GM06990 (cell line): ENCODE measurements at regions not wholly inside any gene's neighbourhood (a gene's known extent, or its start where the extent isn't known, plus 50 kb on each side); places are given as distances from the start of the nearest gene placed in this dataset.

Source experiments
- DNase-seq: peaks from one replicate; pipeline ENCODE4 v3.0.0-alpha.2; 2011; ENCODE audit not compliant: insufficient read length; ENCODE audit errors: extremely low read depth
- H3K27me3 ChIP-seq: replicated peaks from 2 replicates; pipeline ENCODE4 v1.6.0; 2011; ENCODE audit warnings: low read length; ENCODE audit not compliant: control insufficient read depth, insufficient read depth
- H3K36me3 ChIP-seq: 2 replicates; pipeline ENCODE4 v1.5.1; 2011; ENCODE audit warnings: low read length; ENCODE audit not compliant: control insufficient read depth, insufficient read depth
- H3K4me3 ChIP-seq: replicated peaks from 2 replicates; pipeline ENCODE4 v1.5.1; 2011; ENCODE audit warnings: low read depth, mild to moderate bottlenecking, control low read depth, low read length
- TF ChIP-seq, protein P1 (sequence below): IDR thresholded peaks from 2 replicates; pipeline ENCODE4 v1.5.1; 2011; ENCODE audit warnings: low read length, control low read depth, mild to moderate bottlenecking, inconsistent platforms; ENCODE audit not compliant: insufficient read depth, poor library complexity, severe bottlenecking

DNA sequence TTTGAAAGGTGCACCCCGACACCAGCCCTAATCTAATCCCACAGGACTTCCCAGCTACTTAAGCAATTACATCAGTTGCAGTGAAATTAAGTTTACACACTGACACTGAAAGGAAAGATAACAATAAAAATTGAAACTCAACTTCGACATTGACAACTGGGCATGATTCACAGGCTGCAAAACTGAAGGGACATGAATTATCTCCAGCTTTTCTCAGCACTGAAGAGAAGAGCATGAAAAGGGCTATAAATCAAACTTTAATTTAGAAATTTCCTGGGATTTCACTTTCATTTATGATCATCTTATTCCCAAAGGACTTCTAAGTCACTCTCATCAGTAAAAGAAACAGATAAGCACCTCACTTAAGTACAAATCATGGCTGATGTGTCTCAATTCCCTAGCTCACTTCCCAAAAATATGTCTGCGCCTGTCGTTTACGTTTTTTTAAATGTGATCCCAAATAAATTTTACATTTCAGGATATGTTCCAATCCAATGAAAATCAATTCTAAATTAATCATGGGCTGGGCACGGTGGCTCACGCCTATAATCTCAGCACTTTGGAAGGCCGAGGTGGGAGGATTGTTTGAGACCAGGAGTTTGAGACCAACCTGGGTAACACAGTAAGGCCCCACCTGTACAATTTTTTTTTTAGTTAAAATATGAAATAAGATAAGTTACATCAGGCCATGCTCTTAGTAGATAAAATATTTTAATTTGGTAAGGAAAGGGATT is 134.4 kb upstream of the TBL1X start:
- H3K4me3 ChIP-seq, result no peak overlapping the region
- DNase-seq, result no peak
- H3K36me3 ChIP-seq, result no peaks in the 10 kb centered on the region
- no peaks in the 10 kb centered on the region for H3K27me3 ChIP-seq
- TF ChIP-seq, protein P1, sequence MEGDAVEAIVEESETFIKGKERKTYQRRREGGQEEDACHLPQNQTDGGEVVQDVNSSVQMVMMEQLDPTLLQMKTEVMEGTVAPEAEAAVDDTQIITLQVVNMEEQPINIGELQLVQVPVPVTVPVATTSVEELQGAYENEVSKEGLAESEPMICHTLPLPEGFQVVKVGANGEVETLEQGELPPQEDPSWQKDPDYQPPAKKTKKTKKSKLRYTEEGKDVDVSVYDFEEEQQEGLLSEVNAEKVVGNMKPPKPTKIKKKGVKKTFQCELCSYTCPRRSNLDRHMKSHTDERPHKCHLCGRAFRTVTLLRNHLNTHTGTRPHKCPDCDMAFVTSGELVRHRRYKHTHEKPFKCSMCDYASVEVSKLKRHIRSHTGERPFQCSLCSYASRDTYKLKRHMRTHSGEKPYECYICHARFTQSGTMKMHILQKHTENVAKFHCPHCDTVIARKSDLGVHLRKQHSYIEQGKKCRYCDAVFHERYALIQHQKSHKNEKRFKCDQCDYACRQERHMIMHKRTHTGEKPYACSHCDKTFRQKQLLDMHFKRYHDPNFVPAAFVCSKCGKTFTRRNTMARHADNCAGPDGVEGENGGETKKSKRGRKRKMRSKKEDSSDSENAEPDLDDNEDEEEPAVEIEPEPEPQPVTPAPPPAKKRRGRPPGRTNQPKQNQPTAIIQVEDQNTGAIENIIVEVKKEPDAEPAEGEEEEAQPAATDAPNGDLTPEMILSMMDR, result no peak

DNA sequence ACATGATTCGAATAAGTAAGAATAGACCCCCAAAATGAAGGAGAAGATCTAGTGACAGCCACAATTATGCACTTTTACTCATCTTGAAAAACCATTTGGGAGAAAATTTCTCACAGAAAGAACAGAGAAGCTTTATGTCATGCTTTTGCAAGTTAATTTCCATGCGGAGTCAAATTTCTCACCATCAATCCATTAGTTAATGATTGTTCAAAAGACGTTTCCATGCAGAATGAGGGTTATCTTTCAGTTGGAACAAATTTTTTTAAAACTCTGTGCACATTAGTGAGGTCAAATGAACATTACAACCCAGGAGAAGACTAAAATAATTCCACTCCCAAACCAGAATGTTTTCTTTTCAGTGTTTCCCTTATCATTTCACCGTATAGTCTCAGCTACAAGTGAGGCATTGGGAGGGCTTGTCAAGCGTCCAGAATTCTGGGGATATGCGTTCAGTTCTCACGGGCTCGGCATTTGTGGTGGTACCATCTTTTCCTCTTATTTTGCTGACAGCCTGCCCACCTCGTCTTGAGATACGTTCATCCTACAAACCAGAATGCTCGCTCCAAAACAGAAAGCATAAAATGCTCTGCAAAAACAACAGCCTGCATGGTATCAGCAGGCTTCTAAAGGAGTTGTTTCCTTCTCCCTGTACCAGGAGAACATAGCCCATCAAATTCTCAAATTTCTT is 130.8 kb upstream of the TBL1X start:
- TF ChIP-seq, protein P1, result no peak
- no peaks in the 10 kb centered on the region for H3K36me3 ChIP-seq
- no peak for DNase-seq
- H3K27me3 ChIP-seq, result no peaks in the 10 kb centered on the region
- H3K4me3 ChIP-seq, result no peak overlapping the region

DNA sequence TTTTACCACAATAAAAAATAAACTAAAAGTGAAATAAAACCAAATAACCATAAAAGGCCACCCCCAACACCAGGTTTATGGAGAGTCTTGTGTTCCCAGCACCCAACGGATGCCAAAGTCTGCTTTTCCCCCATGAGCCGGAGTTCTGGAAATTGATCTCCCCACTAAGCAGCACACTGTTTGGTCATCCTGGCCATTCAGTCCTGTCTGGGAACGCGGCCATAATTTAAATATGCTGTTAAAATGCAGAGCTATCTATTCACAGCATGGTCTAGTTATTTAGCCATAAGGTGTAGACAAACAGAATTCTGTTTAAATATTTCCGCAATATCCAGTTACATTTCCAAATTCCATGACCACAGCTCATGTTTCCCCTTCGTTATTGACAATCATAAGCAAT is 129.6 kb upstream of the TBL1X start:
- Histone ChIP-seq H3K36me3 (no peaks in the 10 kb centered on the region), H3K4me3 (no peak overlapping the region), H3K27me3 (no peaks in the 10 kb centered on the region)
- TF ChIP-seq, protein P1, result no peak
- no peak for DNase-seq

DNA sequence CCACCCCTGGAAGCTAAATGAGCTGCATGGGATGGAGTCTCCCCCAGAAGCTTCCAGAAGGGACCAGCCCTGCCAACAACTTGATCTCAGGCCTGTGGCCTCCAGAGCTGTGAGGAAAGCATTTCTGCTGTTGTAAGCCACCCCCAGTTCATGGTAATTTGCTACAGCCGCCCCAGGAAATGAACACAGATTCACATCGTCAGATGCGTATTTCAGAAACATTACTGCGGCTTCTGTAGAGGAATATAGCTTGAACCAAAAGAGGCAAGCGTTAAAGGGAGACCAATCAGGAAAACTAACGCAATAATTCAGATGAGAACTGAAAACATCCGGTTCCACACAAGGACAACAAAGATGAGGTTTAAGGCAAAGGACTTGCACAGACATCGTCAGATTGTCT is 128.4 kb upstream of the TBL1X start:
- no peaks in the 10 kb centered on the region for H3K27me3 ChIP-seq
- no peaks in the 10 kb centered on the region for H3K36me3 ChIP-seq
- DNase-seq, result no peak
- no peak overlapping the region for H3K4me3 ChIP-seq
- TF ChIP-seq, protein P1, result no peak

DNA sequence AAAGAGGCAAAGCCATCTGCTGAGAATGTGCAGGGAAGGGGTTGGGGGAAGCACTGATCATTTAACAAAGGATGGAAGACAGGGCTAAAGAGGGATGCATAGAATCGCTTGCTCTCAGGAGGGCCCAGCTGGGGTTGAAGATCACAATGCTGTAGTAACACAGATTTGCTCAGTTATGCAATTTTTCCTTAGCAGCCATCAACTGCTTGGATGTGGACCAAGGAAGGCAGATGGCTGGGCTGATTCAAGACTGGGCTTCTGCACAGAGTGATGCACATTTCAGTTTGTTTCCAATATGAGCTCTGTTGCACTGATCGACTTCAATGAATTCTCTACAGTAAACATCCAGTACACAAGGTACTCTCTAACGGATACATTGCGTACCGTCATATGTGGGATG is 127.8 kb upstream of the TBL1X start:
- DNase-seq, result no peak
- Histone ChIP-seq H3K36me3 (no peaks in the 10 kb centered on the region), H3K27me3 (no peaks in the 10 kb centered on the region), H3K4me3 (no peak overlapping the region)
- TF ChIP-seq, protein P1, result no peak
